ENCODE measurements at regions not wholly inside any gene's neighbourhood (a gene's known extent, or its start where the extent isn't known, plus 50 kb on each side); places are given as distances from the start of the nearest gene placed in this dataset.

DNA sequence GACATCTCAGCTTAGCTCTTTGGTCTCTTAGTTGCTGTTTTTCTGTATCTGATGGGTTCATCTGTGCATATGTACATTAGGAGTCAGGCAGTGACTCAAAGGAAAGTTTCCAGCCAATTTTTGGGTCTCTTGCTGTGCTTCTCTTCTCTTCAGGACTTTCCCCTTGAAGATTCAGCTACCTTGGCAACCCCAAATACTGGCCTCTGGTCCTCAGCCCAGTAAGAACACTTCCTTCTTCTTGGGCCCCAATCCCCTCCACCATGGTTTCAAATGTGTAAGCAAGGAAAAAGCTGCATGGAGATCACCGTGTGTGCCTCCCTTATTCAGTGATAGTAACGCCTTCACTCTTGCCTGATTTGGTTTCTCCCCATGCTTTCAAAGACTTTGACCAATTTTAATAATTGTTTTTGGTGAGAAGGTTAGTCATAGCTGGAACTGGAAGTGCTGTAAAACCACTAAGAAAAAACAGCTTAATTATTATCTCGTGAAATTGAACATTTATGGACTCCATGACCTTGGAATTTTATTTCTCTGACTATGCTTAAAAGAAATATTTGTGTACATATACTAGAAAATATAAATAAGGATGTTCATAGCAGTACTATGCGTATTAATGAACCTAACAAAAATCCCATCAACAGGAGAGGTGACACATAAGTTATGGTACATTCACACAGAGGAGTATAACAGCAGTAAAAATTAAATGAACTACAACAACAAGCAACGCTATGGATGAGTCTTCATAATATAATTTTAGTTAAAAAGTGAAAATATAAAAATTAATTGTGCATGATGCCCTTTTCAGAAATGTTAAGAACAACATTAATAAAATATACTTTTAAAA is 125.3 kb upstream of the BCL6 start:
- ATAC-seq (no peak), DNase-seq (no peak)
- H3K4me3 ChIP-seq, result no peak overlapping the region
- WGBS, 2 donors, result 83 to 86% methylated on average over 5 of the region's 5 CpGs
- no peaks in the 10 kb centered on the region for H3K4me1 ChIP-seq
- TF ChIP-seq, protein P1, sequence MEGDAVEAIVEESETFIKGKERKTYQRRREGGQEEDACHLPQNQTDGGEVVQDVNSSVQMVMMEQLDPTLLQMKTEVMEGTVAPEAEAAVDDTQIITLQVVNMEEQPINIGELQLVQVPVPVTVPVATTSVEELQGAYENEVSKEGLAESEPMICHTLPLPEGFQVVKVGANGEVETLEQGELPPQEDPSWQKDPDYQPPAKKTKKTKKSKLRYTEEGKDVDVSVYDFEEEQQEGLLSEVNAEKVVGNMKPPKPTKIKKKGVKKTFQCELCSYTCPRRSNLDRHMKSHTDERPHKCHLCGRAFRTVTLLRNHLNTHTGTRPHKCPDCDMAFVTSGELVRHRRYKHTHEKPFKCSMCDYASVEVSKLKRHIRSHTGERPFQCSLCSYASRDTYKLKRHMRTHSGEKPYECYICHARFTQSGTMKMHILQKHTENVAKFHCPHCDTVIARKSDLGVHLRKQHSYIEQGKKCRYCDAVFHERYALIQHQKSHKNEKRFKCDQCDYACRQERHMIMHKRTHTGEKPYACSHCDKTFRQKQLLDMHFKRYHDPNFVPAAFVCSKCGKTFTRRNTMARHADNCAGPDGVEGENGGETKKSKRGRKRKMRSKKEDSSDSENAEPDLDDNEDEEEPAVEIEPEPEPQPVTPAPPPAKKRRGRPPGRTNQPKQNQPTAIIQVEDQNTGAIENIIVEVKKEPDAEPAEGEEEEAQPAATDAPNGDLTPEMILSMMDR (IDR thresholded peaks at IDR 0.05), result no peak
- no peaks in the 10 kb centered on the region for H3K36me3 ChIP-seq
- intact Hi-C loops (cut with DNase I), result no loop called here
- H3K27me3 ChIP-seq, result no peaks in the 10 kb centered on the region
- H3K27ac ChIP-seq, result no peak overlapping the region
- no peaks in the 10 kb centered on the region for H3K9me3 ChIP-seq

DNA sequence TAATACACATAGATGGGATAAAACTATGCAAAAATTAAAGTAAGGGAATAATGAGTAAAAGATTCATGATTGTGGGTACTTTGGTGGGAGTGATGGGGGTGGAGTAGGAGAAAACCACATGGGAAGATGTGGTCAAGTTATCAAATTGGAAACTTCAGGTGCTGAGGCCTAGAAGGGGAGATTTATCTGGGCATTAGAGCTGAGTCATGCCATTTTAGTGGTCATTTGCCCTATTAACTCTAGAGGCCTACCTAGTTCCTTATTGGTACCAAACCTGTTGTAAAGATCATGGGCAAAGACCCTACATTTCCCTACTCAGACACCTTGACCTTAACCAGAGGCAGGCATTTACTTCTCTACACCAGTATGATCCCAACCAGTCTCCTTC is 125.9 kb upstream of the BCL6 start:
- ATAC-seq, result no peak
- Histone ChIP-seq H3K9me3 (no peaks in the 10 kb centered on the region), H3K27me3 (no peaks in the 10 kb centered on the region), H3K27ac (no peak overlapping the region), H3K4me1 (no peaks in the 10 kb centered on the region), H3K36me3 (no peaks in the 10 kb centered on the region), H3K4me3 (no peak overlapping the region)
- DNase-seq, result no peak
- TF ChIP-seq, protein P1 (IDR thresholded peaks at IDR 0.05), result no peak
- intact Hi-C loops (cut with DNase I), result no loop called here

DNA sequence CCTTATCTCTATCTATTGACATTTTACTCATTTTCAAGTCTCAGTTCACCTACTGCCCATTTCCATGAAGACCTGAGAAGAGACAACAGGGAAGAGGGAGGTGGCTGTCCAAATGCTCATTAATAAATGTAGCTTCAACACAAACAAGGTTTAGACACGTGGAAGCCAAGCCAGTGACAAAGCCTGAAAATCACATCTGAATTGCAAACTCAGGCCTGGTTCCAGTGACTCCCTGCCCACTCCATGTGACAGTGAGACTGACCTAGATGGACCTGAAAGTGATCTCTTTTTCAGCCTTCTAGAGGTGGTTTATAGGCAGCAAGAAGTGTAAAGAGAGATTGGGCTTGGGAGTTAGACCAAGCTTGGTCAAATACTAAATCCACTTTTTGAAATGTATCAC is 126.6 kb upstream of the BCL6 start:
- H3K36me3 ChIP-seq, result no peaks in the 10 kb centered on the region
- H3K4me3 ChIP-seq, result no peak overlapping the region
- 90 to 93% methylated on average over 1 of the region's 1 CpG for WGBS, 2 donors
- no peak for DNase-seq
- no peaks in the 10 kb centered on the region for H3K27me3 ChIP-seq
- TF ChIP-seq, protein P1 (IDR thresholded peaks at IDR 0.05), result no peak
- H3K27ac ChIP-seq, result no peak overlapping the region
- H3K4me1 ChIP-seq, result no peaks in the 10 kb centered on the region
- intact Hi-C loops (cut with DNase I), result no loop called here
- no peaks in the 10 kb centered on the region for H3K9me3 ChIP-seq
- ATAC-seq, result no peak

DNA sequence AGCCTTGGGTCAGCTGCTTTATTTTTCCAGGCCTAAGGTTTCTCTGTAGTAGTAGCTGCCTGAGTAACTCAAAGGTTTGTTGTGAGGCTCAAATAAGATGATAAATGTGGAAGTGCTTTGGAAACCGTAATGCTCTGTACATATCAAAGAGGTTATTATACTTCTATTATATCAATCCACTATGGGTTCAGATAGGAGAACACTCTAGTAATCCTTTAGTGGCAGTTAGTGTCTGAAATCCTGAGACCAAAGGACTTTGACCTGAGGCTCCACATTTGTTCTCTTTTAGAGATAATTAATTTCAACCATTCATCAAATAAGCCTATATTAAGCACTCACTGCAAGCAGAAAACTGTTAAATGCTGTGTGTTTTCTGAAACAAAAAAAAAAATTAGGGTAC is 128.6 kb upstream of the BCL6 start:
- Histone ChIP-seq H3K36me3 (no peaks in the 10 kb centered on the region), H3K4me1 (no peaks in the 10 kb centered on the region), H3K27ac (no peak overlapping the region), H3K4me3 (no peak overlapping the region), H3K27me3 (no peaks in the 10 kb centered on the region), H3K9me3 (no peaks in the 10 kb centered on the region)
- ATAC-seq (no peak), DNase-seq (no peak)
- TF ChIP-seq, protein P1 (IDR thresholded peaks at IDR 0.05), result no peak
- WGBS, 2 donors, result 84 to 93% methylated on average over 1 of the region's 1 CpG
- intact Hi-C loops (cut with DNase I), result no loop called here
